Left renal cortex interstitium (tissue), 4 donors: ENCODE measurements at regions not wholly inside any gene's neighbourhood (a gene's known extent, or its start where the extent isn't known, plus 50 kb on each side); places are given as distances from the start of the nearest gene placed in this dataset.

Experiments used
- DNase-seq, 4 donors: peaks; one replicate each; pipeline ENCODE4 v3.0.0-alpha.2; 2013; ENCODE audit warnings: low read depth in 4 of 4, low spot score in 2 of 4, missing footprints in 1 of 4

DNA sequence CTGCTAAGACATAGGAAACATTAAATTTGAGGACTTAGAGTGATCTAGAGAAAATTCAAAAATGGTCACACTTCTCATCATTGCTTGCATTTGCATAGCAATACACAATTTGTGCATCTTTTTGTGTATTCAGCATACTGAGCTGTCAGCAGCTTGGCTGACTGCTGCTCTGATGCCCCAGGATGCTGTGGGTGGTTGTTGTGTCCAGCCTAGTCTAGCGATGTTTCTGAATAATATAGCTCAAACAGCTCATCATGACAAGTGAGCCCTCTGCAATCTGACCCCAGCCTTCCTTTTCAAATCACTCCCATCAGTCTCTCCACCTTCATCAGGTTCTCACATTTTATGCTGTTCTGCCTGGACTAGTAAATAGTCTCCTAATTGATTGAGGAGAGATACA lies 483.7 kb upstream of the SPHKAP start:
- no peak for DNase-seq

DNA sequence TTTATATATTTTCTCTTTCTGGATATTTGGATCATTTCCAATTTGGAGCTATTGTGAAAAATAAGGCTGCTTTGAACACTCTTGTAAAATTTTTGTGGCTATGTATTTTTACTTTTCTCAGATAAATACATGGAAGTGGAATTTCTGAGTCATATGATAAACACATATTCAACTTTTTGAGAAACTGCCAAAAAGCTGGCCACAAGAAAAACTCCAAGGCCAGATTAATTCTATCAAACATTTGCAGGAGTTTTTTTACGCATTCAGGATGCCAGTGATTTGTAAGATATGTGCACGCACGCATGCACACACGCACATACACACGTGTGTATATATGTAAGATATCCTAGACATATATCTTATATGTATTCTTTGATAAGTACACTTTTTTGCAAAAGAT lies 477.5 kb upstream of the SPHKAP start:
- no peak for DNase-seq

DNA sequence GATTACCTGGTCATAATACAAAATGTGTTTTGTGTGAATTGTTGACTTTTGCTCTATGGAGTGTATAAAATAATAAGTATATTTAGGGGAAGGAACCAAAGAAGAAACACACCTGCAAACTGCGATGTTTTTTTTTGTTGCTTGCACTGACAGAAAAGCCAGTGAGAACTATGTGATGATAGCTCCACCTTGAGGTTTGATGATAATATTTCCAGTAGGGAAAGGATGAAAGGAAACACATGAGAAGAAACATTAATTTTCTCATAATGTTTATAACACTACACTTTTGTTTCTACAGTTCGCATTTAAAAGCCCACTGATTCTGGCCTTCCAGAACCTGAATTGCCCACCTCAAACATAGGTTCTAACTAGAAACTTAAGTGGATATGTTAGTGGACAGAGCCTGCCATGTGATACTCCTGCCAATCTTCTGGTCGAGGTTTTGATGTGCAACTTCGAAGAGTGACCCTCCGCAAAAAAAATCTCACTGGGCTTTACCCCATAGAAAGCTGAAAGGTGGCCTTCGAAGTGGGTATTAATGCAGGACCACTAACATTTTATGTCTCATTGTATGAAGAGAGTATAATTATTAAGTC lies 476.4 kb upstream of the SPHKAP start:
- peak in 2 of 4 donors; percentile 3 to 24 for DNase-seq

DNA sequence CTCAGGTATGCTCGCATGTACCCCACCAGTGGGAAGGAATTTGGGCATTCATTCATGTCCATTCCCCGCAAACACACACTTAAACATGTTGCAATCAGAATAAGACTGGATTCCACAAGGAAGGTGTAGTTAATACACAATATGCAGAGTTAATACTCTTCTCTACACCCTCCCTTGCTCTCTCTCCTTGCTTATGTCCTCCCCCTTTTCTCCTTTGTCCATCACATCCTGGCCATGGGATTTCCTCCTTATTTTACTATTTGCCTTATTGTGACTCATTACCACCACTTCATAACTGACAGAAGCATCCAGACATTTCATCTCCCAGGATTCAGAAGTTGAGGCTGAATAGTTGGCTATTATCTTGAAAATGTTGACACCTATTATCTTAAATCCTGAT lies 473.8 kb upstream of the SPHKAP start:
- no peak for DNase-seq

DNA sequence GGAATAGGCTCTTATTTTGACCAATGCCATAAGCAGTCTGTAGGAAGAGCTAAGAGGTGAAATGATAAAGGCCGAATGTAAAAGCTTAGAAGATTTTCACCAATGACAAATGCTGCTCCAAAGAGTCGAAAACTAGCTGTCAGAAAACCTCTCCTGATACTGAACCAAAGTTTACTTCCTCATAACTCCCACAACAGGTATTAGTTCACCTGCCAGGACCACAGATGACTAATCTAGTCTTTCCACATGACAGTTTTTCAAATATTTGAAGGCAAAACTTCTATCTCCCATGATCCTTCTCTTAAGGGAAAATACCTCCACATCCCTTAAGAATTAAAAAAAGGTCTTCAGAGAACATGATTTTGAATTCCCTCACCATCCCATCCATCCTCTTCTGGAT lies 473.2 kb upstream of the SPHKAP start:
- DNase-seq, result no peak

DNA sequence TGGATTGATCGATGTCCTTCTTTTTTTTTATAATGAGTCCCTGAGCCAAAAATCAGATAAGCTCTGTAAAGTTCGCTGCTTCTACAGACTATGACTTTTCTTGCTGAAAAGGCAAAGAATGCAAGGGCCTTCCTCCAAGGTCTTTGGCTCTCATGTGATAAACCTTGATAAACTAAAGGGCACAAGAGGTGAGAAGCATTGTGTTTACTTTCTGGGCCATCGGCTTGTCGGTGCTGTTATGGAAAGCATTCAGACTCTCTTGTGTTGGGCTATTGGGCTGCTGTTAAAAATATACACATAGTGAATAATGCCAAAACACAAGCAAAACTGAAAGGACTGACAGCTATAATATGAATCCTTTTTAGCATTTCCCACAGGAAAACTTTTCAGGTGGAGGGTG lies 472.4 kb upstream of the SPHKAP start:
- no peak for DNase-seq

DNA sequence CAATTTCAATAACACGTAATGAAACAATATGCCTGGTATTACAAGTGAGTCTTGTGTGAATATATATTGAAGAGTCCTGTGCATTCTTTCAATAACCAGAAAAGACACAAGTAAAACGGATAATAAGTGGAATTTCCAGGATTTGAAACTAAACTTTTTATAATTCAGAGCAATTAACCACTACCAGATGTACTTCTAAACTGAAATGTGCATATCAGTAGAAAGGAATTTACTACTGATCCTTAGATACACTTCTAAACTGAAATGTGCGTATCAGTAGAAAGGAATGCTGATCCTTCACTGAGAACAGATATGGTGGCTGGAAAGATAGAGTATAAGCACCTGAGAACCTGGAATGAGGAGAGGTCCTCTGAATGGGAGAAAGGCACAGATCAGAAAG lies 470.9 kb upstream of the SPHKAP start:
- DNase-seq, result no peak

DNA sequence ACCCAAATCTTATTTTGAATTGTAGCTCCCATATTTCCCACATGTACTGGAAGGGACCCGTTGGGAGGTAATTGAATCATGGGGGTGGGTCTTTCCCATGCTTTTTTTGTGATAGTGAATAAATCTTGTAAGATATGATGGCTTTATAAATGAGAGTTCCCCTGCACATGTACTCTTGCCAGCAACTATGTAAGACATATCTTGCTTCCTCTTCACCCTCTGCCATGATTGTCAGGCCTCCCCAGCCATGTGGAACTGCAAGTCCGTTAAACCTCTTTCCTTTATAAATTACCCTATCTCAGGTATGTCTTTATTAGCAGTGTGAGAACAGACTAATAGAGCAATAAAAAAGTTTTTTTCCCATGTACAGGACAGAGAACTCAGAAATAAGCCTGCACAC lies 468.4 kb upstream of the SPHKAP start:
- no peak for DNase-seq

DNA sequence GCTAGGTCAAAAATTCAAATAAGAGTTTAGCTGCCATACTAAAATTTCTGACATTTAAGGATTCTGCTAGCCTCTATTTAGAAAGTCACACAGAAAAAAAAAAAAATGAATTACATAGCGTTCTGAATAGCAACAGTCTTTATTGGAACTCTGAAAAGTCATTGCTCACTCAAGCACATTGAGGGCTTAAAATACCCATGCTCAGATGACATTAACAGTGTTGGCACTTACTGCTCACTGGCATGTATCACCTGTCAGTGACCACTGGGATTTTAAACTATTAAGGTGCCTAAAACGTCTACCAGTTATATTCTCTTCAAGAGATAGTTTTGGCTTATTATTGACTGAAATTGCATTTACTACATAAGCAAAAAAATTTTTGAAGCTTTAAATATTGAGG lies 468.0 kb upstream of the SPHKAP start:
- DNase-seq, result no peak

DNA sequence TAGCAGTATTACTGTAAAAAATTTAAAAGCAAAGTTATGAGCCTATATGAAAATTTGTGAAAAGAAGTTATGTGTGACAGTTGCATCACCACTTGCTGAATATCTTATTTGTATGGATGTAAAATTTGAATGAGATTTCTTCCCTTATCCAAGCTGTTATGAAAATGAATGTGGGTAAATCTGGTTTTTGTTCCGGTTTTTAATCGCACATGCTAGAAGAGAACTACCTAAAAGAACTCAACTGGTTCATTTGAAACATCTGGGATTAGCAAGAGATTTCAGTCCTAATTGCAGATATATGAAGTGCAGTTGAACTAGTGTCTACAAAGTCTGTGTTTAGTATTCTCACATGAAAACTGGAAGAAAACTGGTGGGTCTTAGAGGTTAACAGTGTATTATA lies 467.1 kb upstream of the SPHKAP start:
- no peak for DNase-seq

DNA sequence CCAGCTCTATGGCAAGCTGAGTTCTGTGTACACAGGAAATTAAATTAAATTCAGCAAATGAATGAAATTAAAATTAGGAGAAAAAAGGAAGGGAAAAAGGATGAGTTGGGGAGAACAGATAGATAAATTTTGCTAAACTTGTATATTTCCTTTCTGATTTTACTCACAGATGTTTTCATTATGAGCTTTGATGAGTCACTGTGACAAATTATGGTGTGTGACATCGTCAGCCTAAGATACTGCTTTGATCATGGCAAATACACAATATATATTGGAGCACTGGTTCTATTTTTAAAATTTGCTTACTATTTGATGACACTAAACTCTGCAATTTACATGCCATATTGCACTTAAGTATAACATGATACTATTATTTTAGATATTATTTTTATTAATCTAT lies 464.6 kb upstream of the SPHKAP start:
- no peak for DNase-seq

DNA sequence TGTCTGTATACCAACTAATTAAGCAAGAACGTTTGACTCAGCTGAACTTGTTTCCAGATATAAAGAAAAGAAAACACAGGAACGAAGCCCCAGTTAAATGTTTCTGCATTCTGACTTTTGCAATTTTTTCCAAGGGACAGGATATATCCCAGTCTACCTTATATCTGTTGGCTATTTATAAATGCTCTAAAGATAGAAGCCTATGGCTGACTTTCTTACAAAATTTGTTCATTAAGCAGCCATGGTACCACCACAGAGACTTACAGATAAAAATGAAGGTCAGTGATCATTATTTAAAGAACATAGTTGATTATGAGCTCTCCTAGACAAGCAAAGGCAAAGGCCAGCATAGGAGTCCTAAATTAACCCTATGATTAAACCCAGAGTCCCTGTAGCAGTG lies 462.7 kb upstream of the SPHKAP start:
- no peak for DNase-seq

DNA sequence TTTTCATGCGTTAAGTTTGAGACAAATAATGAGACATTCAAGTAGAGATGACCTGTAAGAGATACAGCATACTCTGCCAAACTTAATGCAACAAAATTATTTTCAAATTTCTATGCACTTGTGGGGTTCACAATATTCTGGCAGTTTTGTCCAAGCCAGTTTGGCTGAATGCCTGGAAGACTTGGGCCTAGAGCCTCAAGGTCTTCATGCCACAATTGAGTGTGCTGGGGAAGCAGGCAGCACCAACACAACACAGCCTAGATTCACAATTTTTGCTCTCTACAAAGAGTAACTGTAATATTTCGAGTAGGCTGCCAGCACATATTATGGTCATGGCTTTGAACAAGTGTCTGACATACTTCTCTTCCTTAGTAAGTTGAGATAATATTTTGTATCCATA lies 461.4 kb upstream of the SPHKAP start:
- DNase-seq, result no peak

DNA sequence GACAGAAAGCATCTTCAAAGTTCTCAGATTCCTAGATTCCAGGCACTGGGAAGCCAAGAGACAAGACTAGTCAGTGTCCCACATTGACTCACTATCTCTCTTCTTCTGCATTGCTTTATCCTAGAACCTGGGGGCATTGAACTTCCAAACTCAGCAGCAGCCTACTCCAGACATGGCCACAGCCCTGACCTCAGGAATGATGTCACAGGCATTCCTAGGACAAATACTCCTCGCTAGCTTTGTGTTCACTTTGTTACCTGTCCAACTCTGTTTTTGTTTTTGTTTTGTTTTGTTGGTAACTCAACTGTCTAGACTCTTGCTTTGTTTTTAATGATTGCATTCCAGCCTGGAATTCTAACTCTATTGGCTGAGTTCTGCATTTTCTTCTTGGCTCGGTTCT lies 449.3 kb upstream of the SPHKAP start:
- no peak for DNase-seq

DNA sequence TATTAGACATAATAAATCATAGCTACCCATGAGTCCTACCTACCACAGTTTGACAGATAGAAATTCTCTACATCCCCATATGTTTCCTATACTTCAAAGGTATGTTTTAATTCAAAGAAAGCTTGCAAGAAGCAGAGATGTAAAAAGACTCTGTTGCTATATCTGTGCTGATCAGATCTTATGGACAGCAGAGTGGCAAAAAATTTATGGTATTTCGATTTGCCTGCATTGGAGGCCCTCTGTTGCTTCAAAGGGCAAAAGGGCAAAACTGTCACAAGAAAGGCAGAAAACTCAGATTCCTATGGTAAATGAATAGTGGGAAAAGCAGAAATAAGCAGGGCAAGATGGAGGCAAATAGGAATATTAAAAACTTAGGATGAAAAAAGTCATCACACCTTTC lies 447.8 kb upstream of the SPHKAP start:
- no peak for DNase-seq

DNA sequence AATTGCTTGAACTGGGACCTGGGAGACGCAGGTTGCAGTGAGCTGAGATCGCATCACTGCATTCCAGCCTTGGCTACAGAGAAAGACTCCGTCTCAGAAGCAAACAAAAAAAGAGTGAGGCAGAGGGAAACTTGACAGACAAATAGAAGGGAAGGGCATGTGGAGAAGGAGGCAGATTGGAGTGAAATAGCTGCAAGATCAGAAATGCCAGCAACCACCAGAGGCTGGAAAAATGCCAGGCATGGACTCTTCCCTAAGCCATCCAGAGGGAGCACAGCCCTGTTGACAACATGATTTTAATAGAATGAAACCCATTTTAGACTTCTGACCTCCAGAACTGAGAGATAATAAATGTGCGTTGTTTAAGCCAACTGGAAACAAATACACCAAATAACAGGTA lies 447.2 kb upstream of the SPHKAP start:
- no peak for DNase-seq

DNA sequence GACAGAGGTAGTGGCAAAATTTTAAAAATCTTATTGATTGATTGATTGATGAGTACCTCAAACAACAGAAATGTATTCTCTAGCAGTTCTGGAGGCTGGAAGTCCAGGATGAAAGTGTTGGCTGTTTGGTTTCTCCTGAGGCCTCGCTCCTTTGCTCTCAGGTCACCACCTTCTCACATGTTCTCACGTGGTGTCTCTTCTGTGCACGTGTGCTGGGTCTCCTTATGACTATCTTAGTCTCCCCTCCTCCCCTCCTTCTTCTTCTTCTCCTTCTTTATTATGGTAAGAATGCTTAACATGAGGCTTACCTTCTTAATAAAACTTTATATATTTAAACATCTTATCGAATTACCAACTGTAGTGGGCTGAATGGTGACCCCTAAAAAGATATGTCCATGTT lies 446.0 kb upstream of the SPHKAP start:
- DNase-seq, result no peak

DNA sequence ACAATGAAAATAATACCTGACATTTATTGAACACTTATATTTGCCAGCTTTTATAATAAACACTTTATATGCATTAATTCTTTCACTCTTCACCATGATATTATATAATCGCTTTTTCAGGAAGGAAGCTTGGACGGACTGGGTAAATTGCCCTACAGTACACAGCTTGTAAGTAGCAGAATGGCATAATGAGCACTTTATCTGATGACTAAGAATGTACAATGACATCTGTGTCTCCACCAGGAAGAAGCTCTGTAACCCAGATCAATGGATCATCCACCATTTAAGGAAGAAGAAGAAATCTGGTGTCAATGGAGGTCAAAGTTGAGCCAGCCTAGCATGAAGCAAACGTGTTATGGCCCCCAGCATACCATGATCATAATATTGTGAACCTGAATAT lies 444.0 kb upstream of the SPHKAP start:
- no peak for DNase-seq

DNA sequence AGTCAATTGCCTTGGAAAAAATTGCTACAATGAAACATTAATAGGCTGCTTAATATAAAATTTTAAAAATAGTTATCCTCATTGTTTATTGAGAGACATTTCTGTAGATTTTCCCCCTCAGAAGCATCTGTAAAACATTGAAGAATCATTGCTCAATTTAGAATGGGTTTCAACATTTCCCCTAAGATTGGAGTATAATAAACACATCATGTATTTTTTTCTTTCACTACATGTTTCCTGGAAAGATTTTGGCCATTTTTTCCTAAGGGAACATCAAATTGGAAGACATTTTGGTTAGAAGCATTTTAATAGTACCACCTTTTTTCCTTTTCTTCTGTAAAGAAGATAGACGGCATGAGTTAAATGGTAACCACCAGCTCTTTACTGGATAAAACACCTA lies 443.2 kb upstream of the SPHKAP start:
- DNase-seq, result no peak

DNA sequence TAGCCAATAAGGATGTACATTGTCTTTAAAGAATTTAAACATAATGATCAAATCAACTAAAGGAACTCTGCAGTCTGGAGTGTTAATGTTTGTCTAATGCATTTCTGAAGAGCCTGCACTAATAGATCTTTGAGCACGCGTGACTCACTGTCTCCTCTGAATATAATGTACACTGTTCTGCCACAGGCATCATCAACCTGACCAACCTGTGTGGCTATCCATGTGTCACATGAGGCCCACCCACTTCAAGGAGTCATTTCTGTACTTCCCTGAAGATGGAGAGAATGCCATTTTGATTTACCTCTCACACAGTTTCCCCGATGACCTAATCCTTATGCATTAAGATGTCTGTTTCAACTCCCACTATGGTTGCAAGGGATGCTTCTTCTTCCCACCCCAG lies 434.0 kb upstream of the SPHKAP start:
- no peak for DNase-seq

DNA sequence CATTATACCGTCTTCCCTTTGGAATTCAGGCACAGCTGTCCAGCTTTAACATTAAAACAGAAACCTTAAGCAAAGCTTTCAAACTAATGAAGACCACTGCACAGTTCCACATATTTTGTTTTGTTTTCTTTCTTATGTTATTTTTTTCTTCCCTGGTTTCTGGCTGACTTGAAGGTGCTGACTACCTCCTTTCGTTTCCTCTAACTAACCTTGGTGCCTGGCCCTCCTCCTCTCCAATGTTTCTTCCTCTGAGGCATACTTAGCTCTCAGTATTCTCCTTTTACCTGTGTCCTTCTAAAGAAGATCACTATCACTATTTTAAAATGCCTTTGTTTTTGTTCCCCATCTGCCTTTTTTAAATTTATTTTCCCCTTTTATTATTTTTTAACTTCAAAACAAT lies 433.3 kb upstream of the SPHKAP start:
- no peak for DNase-seq

DNA sequence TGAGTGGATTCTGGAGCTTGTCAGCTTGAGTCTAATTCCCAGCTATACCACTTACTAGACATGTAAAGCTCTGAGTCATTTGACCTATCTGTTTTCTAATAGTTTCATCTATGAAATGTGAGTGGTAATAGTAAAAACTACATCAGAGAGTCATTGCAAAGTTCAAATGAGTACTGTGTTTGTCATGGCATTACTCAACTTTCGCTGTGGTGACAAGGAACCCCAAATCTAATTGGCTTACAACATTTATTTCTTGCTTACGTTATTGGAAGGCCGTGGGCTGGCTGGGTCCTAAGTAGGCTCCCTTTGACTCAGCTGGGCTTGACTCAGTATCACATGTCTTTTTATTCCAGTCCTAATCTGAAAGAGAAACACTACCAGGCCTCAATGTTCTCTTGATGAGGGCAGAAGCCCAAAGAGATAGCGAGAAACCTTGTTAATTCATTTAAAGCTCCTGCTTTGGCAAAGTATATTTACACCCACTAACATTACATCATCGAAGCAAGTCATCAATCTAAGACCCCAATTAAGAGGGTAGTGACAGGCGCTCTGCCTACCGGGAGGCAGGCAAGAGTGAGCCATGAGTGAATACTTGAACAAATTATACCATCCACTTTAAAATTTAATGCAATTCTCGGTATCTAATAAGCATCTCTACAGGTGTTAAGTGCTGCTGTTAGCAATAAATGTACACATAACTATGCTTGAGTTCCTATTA lies 431.8 kb upstream of the SPHKAP start:
- DNase-seq, result no peak

DNA sequence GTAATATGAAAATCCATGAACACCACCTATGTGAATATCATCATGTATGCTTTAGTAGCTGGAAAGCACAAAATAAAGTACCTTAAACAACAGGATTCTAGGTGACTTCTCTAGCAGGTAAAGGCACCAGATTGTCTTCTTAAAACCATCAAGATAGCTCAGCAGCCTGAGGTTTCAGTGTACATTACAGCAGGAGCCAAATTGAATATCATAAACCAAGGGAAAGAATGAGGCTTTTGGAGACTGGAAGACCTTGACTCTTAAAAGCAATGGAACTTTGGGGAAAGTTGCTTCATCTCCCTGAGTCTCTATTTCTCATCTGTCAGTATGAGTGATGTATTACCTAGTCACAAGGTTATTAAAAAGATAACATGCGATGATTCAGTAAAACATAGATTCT lies 429.7 kb upstream of the SPHKAP start:
- no peak for DNase-seq
